NCI-H2196 (cell line): ENCODE measurements at regions not wholly inside any gene's neighbourhood (a gene's known extent, or its start where the extent isn't known, plus 50 kb on each side); places are given as distances from the start of the nearest gene placed in this dataset.

Experiments
- DNase-seq: peaks from one replicate; lab custom pipeline; 2025; ENCODE audit not compliant: unreplicated experiment; lab: John Stamatoyannopoulos, UW

DNA sequence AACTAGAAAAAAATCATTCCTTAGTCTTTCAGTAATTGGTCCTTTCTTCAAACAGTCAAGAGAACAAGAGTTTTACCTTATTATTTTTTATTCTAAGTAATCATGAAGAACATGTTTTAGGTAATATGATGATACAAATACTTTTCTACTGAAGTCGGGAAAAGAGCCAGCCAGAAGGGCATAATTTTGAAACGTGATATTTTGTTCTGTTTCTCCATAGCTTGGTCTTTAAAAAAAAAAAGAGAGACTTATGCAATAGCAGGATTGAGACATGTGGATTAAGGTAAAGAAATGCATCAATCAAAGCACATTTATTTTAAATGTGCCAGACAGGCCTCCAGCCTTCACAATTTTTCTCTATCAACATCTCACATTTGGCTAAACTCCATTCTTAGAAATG, 1016.8 kb downstream of the CNTNAP5 start:
- DNase-seq = no peak

DNA sequence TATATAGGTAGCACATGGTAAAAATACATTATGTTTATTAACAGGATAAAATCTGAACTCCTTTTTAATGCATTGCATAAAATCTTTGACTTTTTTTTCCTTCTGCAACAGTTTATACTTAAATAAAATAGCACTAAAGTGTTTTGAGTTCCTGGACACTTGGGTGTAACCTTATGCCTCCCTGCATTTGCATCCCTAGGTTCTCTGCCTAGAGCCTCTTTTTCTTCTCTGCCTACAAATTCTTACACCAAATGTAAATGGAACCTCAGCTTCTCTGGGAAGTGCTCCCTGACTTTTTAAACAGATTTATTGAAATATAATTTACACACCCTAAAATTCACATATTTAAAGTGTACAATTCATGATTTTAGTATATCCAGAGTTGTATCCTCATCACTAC, 1017.6 kb downstream of the CNTNAP5 start:
- DNase-seq = no peak

DNA sequence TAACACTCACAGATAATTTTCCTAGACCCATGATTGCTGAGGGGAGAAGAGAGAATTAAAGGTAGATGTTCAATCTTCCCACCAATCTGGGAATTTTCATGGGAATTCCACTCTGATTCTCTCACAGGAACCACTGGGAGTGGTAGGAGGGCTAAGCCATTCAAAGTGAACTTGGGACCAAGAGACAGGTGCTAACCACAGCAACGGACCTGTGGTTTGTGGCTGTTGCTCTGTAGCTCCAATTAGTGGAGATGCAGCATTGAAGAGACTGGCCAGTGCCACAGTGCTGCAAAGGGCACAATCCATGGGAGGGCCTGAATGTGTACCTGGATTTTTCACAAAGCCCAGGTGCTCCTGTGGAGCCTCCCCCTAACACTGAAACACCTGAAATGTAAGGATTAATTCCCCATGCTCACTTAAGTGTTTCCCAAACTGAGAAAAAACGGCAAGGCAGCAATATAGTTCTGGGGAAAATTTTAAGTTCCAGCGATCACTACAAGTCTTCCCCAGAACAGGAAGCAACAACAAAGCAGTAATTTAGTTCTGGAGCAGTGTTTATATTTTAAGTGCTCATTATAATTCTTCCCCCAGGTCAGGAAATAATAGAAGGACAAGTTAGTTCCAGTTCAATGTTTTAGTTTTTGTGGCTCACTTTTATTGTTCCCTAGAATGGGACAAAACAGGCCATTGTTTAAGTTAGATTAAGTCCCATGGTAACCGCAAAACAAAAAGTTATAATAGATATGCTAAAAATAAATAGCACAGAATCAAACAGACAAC, 1045.8 kb downstream of the CNTNAP5 start:
- no peak for DNase-seq

DNA sequence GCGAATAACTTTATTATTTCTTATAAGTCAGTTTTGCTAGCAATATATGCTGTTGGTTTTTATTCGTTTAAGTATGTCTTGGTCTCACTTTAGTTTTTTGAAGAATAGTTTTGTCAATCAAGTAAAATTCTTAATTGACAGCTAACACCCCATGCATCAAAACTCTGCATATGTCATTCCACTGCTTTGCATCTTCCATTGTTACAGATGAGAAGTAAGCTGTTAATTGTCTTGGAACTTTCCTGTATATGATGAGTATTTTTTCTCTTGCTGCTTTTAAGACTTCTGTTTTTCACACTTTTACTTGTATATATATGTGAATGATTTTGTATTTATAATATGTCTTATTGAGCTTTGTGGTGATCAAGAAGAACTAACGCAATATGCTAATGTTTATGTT, 1048.4 kb downstream of the CNTNAP5 start:
- DNase-seq = no peak

DNA sequence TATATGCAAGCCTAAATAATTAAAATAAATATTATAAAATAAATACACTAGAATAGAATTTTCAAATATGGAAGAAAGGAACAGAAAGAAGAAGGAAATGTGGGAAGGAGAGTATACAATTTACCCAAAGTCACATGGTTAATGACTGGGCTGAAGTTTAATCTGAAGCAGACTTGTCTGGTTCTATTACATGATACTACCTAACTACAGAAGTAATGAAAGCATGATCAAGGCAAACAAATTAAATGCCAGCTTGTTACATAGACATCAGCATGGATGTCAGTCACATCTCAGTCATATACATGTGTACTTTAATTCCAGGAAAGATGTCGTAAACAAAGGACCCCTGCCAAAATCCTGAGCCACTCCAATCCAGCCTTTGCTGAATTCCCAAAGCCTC, 1060.8 kb downstream of the CNTNAP5 start:
- no peak for DNase-seq

DNA sequence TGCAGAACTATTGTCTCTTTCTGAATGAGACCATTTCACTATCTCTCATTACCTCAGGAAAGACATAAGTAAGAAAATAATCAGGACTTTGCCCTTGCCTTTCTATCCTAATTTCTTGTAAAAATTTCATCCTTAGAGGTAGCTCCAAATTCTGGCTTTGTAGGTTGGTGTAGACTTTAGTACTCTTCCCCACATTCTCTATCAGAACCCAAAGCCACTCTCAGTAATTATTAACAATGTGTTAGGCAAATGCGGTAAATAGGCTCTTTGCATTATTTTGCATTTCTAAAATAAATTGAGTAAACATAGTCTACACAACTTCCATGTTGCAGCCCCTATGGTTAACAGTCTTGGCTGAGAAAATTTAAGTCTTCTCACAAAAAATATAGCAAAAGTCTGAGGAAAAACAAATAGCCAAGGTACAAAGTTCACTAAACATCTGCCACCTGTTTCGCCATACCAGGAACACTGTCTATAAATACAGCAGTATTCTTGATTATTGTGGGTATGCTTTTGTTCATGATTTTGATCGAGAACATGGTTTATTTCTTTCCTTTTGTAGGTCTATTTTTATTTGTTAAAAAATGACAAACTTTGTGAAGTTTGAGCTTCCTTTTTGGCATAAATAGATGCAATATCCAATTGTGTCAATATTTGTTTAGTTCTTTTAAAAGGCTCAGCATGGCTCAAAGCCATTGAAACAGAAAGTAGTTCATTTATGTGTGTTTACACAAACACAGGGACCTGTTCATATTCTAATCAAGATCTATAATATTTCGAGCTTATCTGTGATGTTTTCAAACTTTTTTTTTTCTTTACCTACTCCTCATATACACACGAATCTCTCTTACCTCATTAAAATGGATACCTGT, 1061.5 kb downstream of the CNTNAP5 start:
- DNase-seq = no peak

DNA sequence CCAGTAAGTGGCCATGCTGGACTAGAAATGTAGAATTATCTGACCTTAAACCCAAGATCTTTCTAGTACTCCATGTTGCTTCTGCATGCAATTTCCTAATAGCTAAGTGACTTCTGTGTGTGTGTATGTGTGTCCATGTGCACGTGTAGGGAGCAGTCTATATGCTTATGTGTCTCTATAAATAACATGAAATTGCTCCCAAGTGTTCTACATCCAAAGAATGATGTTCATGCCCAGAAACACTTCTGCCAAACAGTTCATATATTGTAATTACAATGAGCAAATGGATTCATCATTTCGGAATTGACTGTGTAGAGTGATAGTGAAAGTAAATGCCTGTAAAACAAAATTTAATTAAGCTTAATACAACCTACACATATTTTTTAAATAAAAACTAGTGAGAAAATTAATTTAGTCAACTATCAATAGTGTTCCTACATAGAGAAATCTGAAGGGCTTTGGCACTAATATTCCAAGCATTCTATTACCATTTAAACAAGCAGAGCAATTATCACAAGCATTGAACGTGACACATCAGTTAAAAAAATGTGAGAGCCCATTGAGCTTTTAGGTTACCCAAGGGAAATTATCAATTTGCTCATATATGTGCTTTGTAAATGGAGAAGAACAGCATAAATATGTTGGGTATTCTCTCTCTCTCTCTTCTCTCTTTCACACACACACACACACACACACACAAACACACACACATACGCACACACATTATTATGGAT, 1067.4 kb downstream of the CNTNAP5 start:
- DNase-seq = no peak

DNA sequence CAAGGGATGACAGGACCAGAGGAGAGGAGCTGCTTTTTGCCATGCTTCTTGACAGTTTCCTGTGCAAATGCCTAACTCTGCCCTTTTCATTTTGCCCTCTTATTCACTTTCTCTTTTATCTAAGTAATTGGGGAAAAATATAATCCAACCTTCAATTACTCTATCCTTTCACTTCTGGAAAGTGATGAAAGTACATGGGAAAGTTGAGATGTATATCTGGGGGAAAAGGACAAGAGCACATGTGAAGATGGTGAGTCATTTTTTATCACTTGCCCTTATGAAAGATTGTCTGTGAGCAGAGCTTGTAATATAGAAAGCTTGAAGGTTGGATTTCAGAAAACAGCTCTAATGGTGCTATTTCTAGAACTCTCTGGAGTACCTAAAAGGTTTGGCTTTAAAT, 1070.7 kb downstream of the CNTNAP5 start:
- no peak for DNase-seq

DNA sequence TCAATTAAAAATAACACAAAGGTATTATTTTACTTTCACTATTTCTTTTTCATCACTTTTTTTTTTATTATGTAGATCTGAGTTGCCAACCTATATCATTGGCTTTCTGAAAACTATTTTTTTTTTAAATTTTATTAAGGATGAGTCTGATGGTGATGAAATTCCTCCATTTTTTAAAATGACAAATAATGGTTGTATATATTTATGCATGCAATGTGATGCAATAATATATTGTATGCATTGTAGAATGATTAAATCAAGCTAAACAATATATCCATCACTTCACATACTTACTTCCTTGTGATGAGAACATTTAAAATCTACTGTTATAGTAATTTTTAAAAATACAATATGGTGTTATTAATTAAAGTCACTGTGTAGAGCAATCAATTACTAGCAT, 1081.6 kb downstream of the CNTNAP5 start:
- DNase-seq = no peak

DNA sequence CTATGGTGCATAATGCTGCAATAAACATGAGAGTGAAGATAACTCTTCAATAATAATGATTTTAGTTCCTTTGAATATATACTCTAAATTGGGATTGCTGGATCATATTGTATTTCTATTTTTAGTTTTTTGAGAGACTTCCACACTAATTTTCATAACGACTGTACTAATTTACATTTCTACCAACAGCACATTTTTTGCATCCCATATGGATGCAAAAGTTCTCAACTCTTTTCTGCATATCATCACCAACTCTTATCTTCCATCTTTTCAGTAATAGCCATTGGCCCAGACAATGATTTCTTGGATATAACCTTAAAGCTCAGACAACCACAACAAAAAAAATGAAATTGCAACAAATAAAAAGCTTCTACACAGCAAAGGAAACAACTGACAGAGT, 1082.4 kb downstream of the CNTNAP5 start:
- DNase-seq = no peak

DNA sequence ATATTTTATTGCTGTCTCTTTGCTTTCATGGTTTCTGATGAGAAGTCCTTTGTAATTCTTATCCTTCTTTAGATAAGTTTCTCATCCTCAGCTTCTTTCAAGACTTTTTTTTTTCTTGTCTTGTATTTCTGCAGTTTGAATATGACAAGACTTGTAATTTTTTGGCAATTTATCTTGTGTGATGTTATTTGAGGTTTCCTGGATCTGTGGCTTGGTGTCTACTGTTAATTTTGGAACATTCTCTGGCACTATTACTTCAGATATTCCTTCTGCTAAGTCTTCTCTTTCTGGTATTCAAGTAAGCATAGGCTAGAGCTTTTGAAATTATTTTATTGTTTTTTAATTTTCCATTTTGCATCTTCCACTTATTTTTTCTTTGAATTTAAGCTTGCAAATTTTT, 1083.2 kb downstream of the CNTNAP5 start:
- no peak for DNase-seq

DNA sequence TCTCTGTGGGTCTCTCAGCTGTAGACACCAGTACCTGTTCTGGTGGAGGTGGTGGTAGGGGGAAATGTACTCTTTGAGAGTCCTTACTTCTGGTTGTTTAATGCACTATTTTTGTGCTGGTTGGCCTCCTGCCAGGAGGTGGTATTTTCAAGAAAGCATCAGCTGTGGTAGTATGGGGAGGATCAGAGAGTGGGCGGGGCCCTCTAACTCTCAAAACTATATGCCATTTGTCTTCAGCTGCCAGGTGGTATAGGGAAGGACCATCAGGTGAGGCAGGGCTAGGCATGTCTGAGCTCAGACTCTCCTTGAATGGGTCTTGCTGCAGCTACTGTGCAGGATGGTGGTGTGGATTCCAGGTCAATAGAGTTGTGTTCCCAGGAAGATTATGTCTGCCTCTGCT, 1100.8 kb downstream of the CNTNAP5 start:
- DNase-seq = no peak

DNA sequence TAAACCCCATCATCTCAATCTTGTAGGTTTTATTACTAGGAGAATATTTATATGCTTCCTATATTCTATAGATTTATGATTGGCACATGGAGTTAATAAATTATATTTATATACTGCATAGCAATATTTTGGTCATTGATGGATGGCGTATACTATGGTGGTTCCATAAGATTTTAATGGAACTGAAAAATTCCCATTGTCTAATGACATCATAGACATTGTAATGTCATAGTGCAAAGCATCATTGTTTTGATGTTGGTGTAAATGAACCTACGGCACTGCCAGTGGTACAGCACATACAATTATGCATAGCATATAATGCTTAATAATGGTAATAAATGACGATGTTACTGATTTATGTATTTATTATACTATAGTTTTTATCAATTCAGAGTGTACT, 1135.9 kb downstream of the CNTNAP5 start:
- no peak for DNase-seq

DNA sequence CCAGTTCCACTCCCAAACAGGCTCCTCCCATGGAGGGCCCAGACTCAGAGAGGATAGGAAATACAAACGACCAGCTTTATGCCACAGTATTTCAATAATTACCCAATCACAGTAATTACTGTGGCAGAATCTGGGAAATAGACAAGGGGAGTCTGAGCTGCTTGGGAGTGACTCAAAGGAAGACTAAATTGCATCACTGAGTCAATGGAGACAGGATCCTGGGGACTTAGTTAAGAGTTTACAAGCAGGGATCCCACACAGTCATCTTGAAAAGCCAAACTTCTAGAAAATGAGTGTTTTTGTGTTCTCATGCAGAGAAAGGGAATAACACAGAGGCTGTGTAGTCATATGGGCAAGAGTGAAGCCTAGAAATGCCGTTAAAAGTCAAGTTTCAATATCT, 1142.1 kb downstream of the CNTNAP5 start:
- DNase-seq = no peak

DNA sequence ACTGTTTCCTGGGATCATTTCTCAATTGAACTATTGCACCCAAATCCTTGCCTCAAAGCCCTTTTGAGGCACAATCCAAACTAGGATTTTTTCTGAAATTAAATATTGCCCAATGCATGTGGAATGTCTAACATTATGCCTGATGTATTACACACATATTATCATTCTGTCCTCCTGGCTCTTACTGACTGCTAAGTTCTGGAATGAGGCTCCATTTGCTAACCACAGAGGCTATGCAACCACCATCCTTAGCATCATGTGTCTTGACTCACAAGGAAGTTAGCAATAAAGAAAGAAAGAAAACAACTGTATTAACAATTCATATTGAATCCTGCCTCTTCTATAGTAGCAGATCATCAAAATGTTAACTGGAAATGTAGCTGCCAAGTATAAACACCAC, 1142.7 kb downstream of the CNTNAP5 start:
- DNase-seq = no peak

DNA sequence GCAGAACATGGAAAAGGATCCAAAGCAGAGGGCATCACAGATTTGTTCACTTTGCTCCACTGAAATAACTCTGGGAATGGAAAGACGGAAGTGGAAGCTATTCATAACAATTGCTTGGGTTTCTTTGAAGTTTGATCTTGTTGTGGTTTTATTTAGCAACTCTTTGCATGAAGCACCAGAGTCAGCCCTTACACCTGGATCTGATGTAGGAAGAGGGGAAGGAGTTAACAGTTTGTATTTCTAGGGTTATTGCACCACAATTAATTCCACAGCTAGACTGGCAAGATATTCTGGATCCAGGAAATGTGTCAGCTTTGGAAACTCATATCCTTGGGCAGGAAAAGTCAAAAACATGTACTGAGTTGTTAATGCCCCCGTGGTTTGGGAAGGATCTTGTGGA, 1143.4 kb downstream of the CNTNAP5 start:
- no peak for DNase-seq

DNA sequence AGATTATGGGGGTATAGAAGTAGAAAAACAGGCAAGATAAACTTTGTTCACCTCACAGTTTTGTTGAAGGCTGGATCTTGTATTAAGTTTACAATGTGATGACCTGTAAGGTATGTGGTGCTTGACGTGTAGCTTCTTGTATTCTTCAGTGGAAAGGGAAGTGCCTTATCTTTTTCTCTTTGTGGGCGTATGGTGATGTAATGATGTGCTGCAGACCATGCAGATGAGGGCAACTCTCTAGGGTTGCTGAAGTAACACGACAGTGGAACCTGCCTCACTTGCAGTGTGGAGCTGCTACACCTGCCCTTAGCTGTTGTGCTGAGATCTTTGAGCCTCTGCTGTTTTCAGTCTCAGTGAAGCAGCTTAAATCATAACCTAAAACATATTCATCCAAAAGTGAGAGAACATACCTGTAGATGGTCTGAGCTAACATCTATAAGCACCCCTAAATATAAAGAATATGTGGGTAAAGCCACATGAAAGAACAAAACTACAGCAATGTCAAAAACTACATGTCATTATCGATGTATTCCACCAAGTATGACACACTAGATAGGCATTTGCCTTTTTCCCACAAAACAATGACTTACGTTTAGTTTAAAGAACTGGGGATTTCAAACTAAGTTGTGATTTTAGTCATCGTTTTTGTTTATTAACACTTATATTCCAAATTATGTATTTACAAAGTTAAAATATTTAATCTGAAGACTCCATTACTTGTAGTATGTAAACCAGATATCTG, 1144.1 kb downstream of the CNTNAP5 start:
- DNase-seq = no peak

DNA sequence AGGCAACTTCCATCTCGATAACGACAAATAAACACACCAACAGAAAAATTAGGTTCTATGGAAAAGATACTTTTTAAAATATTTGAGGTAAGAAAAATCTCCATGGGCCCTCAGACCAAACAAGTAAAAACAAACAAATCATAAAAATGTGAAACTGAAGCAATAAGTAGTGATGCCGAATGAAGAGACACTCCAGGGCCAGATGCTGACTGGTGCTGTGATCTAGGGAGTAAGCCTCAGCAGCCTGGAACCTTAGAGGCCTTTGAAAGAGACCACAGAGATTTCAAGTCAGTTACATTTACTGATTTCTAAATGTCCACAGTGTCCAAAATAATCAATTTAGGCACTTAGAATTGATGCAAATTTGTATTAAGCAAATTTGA, 1144.7 kb downstream of the CNTNAP5 start:
- no peak for DNase-seq

DNA sequence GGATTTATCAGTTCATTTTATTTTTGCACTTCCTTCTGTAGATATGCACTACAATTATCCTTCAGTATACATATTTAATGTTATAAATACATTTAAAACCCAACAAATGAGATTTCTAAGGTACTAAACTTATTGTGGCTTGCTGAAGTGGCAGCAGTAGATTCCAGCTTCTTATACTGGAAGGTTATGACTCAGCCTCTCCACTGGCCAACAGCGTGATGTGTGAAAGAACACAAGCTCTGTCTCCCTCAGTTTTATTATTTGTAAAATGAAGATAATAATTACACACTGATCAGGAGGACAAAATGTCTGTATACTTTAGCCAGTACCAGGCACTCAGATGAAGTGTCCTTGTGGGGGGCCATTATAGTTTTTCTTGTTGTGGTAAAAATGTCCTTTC, 1147.1 kb downstream of the CNTNAP5 start:
- DNase-seq = no peak

DNA sequence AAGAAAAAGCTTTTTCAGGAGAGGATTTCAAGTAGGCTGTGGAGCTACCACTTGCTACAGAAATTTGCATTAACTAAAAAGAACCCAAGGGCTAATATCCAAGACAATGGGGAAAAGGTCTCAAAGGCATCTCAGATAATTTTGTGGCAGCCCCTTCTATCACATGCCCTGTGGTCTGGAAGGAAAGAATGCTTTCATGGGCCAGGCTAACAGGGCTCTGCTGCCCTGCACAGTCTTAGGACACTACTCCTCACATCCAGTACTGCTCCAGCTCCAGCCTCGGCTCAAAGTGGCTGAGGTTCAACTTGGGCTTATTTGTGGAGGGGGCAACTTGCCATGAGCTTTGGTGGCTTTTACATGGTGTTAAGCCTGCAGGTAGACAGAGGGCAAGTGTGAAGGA, 1150.3 kb downstream of the CNTNAP5 start:
- no peak for DNase-seq

DNA sequence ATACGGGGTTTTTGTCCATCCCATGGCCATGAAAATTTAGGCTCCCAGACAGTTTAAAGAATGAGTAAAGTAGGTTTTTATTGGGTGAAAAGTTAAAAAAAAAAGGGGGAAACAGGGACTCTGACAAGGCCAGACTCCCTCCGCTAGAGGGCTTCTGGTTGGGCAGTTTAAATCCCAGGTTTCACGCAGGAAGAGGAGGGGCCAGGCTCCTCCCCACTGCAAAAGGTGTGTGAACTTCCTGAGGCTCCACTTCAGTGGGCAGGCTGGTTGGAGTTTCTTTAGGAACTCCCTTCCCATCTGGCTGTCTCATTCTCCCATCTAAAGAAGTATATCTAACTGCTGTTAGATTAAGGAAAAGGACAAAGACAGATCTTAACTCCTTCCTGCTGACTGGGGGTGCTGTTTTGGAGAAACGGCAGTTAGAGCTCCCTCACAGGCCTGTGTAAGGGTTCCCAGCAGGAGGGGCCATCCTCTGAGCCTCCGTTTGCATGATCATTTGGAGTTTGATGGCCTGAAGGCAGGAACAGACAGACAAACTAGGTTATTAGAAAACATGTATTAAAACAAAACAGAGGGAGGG, 1160.7 kb downstream of the CNTNAP5 start:
- DNase-seq = no peak
